GM23338 (cell line): ENCODE measurements at regions not wholly inside any gene's neighbourhood (a gene's known extent, or its start where the extent isn't known, plus 50 kb on each side); places are given as distances from the start of the nearest gene placed in this dataset.

Source experiments
- ATAC-seq: fragments of 200-7000 bp; cut with Tn5 transposase; 3 replicates; pipeline ENCODE4 v1.9.1; 2020
- DNase-seq: peaks from one replicate; pipeline ENCODE4 v3.0.0-alpha.2; 2015; ENCODE audit warnings: low spot score
- H2AFZ ChIP-seq: fragments of 200-600 bp; sonication (generic); 2 replicates; pipeline ENCODE4 v1.8.0; 2016; ENCODE audit warnings: antibody characterized with exemption, mild to moderate bottlenecking, moderate library complexity
- H3F3A ChIP-seq: fragments of 200-600 bp; sonication (generic); replicated peaks from 2 replicates; pipeline ENCODE4 v1.8.0; 2017; ENCODE audit warnings: antibody characterized with exemption, mixed run types, low read depth
- H3K27ac ChIP-seq: fragments of 200-600 bp; sonication (generic); 2 replicates; pipeline ENCODE4 v1.6.1; 2016; ENCODE audit warnings: low read depth
- H3K27me3 ChIP-seq: fragments of 200-600 bp; sonication (generic); 2 replicates; pipeline ENCODE4 v1.8.0; 2016; ENCODE audit warnings: mild to moderate bottlenecking, mixed run types, moderate library complexity; ENCODE audit not compliant: insufficient read depth
- H3K36me3 ChIP-seq: fragments of 200-600 bp; sonication (generic); 2 replicates; pipeline ENCODE4 v1.8.0; 2016; ENCODE audit warnings: mild to moderate bottlenecking; ENCODE audit not compliant: insufficient read depth
- H3K4me1 ChIP-seq: fragments of 200-600 bp; sonication (generic); 2 replicates; pipeline ENCODE4 v1.8.0; 2016; ENCODE audit warnings: mild to moderate bottlenecking, moderate library complexity; ENCODE audit not compliant: insufficient read depth
- H3K4me2 ChIP-seq: fragments of 200-600 bp; sonication (generic); 2 replicates; pipeline ENCODE4 v1.7.1; 2017; ENCODE audit warnings: mixed run types
- H3K4me3 ChIP-seq: fragments of 200-600 bp; sonication (generic); 2 replicates; pipeline ENCODE4 v1.6.1; 2016; ENCODE audit warnings: mixed run types
- H3K79me2 ChIP-seq: fragments of 200-600 bp; sonication (generic); replicated peaks from 2 replicates; pipeline ENCODE4 v1.8.0; 2017; ENCODE audit warnings: mild to moderate bottlenecking; ENCODE audit not compliant: insufficient read depth
- H3K9me2 ChIP-seq: fragments of 200-600 bp; sonication (generic); 2 replicates; pipeline ENCODE4 v1.8.0; 2017; ENCODE audit not compliant: insufficient read depth
- H4K20me1 ChIP-seq: fragments of 200-600 bp; sonication (generic); replicated peaks from 2 replicates; pipeline ENCODE4 v1.8.0; 2017; ENCODE audit warnings: mild to moderate bottlenecking; ENCODE audit not compliant: insufficient read depth
- H3K27ac Mint-ChIP-seq: 2 replicates; pipeline ENCODE4 v1.8.0; 2020; ENCODE audit warnings: inconsistent platforms, mild to moderate bottlenecking, moderate library complexity, mixed read lengths
- H3K27me3 Mint-ChIP-seq: 3 replicates; pipeline ENCODE4 v1.8.0; 2022; ENCODE audit warnings: low read depth, mild to moderate bottlenecking, moderate library complexity, mixed read lengths, inconsistent platforms; ENCODE audit not compliant: insufficient read depth, poor library complexity
- H3K36me3 Mint-ChIP-seq: 3 replicates; pipeline ENCODE4 v1.8.0; 2021; ENCODE audit warnings: low read depth, mild to moderate bottlenecking, inconsistent platforms, moderate library complexity, mixed read lengths
- H3K4me1 Mint-ChIP-seq: 3 replicates; pipeline ENCODE4 v1.8.0; 2020; ENCODE audit warnings: mild to moderate bottlenecking, inconsistent platforms, mixed read lengths
- H3K4me3 Mint-ChIP-seq: 3 replicates; pipeline ENCODE4 v1.8.0; 2021; ENCODE audit warnings: moderate library complexity, mild to moderate bottlenecking, inconsistent platforms, mixed read lengths
- H3K9me3 Mint-ChIP-seq: 3 replicates; pipeline ENCODE4 v1.8.0; 2020; ENCODE audit warnings: moderate library complexity, mild to moderate bottlenecking, inconsistent platforms, mixed read lengths
- CREB1 ChIP-seq: fragments of 250-450 bp; sonication (Bioruptor Pico); IDR thresholded peaks from 2 replicates; pipeline ENCODE4 v1.5.0; 2020; ENCODE audit warnings: low read depth, mild to moderate bottlenecking, moderate library complexity
- ETS1 ChIP-seq: IDR thresholded peaks from 2 replicates; pipeline ENCODE4 v1.6.1; 2016; ENCODE audit warnings: antibody characterized with exemption
- EZH2 ChIP-seq: fragments of 200-600 bp; sonication (generic); IDR thresholded peaks from one replicate; pipeline ENCODE4 v1.8.0; 2017; ENCODE audit warnings: antibody characterized with exemption, mild to moderate bottlenecking, low read depth; ENCODE audit not compliant: unreplicated experiment
- EZH2phosphoT487 ChIP-seq: fragments of 200-600 bp; sonication (generic); IDR thresholded peaks from one replicate; pipeline ENCODE4 v1.8.1; 2018; ENCODE audit warnings: antibody characterized with exemption; ENCODE audit not compliant: unreplicated experiment
- JUNB ChIP-seq: IDR thresholded peaks from one replicate; pipeline ENCODE4 v1.6.1; 2016; ENCODE audit warnings: antibody characterized with exemption; ENCODE audit not compliant: unreplicated experiment
- NANOG ChIP-seq: IDR thresholded peaks from 2 replicates; pipeline ENCODE4 v1.6.1; 2016; ENCODE audit warnings: antibody characterized with exemption, borderline replicate concordance
- POLR2AphosphoS5 ChIP-seq: IDR thresholded peaks from 2 replicates; pipeline ENCODE4 v1.6.1; 2016; ENCODE audit warnings: antibody characterized with exemption, low read depth
- REST ChIP-seq: IDR thresholded peaks from one replicate; pipeline ENCODE4 v1.6.1; 2018; ENCODE audit warnings: antibody characterized with exemption; ENCODE audit not compliant: unreplicated experiment
- STAT1 ChIP-seq: IDR thresholded peaks from one replicate; pipeline ENCODE4 v1.6.1; 2016; ENCODE audit warnings: antibody characterized with exemption; ENCODE audit not compliant: unreplicated experiment
- ZNF114 ChIP-seq: fragments of 250-450 bp; sonication (Bioruptor Pico); IDR thresholded peaks from 2 replicates; pipeline ENCODE4 v1.5.0; 2020; ENCODE audit warnings: mild to moderate bottlenecking, moderate library complexity
- ZNF331 ChIP-seq: fragments of 250-450 bp; sonication (Bioruptor Pico); IDR thresholded peaks from 2 replicates; pipeline ENCODE4 v1.5.0; 2020; ENCODE audit warnings: low read depth, mild to moderate bottlenecking, moderate library complexity
- TF ChIP-seq, protein P1 (sequence below): fragments of 250-450 bp; sonication (Bioruptor Pico); IDR thresholded peaks from 2 replicates; pipeline ENCODE4 v1.5.0; 2020; ENCODE audit warnings: mild to moderate bottlenecking, moderate library complexity
- TF ChIP-seq, protein P2 (sequence below), 2 experiments: fragments of 200-600 bp in 1 of 2; sonication (generic) in 1 of 2; conservative IDR thresholded peaks; 2 replicates each; pipeline versions ENCODE4 v1.5.1 to v1.6.1; 2016 to 2017; ENCODE audit warnings: antibody characterized with exemption in 2 of 2, low read depth in 2 of 2, mild to moderate bottlenecking in 2 of 2, moderate library complexity in 1 of 2

DNA sequence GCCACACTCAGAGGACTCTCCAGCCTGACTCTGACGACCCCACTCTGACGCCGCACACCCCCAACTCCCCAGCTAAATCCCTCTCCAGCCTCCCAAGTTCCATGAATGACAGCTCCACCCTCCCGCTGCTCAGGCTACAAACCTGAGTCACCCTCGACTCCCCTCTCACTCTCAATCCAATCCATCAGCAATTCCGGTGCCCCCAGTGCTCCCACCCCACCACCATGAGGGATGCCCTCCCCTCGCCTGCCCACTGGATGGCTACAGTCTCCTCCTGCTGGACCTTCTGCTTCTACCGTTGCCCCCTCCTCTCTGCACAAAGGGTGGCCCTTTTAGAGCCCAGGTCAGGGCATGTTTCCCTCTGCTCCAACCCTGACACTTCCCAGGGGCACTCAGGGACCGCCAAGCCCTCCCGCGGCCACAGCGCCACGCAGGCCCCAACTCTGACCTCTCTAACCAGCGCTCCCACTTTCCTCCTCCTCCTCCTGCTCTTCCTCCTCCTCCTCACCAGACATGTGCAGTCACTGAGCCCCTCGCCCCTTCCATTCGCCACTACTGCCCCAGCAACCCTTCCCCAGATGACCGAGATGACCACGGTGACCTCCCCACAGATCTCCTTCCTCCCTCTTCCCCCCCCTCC lies 69.5 kb upstream of the NUP50 start:
- no peak for ATAC-seq

More for the DNA sequence above, 69.5 kb upstream of the NUP50 start:
- Histone ChIP-seq H3K36me3 (no peaks in the 10 kb centered on the region), H3K4me1 (peaks cover 5% of the 10 kb centered on the region; the same call in 1 of the 2 replicates), H3K27ac (no peak overlapping the region), H3K27me3 (no peaks in the 10 kb centered on the region), H3F3A (0 out of 2 replicates have a peak, but pooled peaks cover 7% of the 10 kb centered on the region), H3K9me2 (no peaks in the 10 kb centered on the region), H3K4me2 (no peak overlapping the region), H3K79me2 (no peaks in the 10 kb centered on the region), H2AFZ (no peak overlapping the region), H4K20me1 (no peaks in the 10 kb centered on the region), H3K4me3 (no peak overlapping the region)
- peaks cover 10% of the 10 kb centered on the region for H3K4me1 Mint-ChIP-seq
- no peak overlapping the region for H3K4me3 Mint-ChIP-seq
- DNase-seq: no peak
- no peaks in the 10 kb centered on the region for H3K9me3 Mint-ChIP-seq
- TF ChIP-seq, protein P1, sequence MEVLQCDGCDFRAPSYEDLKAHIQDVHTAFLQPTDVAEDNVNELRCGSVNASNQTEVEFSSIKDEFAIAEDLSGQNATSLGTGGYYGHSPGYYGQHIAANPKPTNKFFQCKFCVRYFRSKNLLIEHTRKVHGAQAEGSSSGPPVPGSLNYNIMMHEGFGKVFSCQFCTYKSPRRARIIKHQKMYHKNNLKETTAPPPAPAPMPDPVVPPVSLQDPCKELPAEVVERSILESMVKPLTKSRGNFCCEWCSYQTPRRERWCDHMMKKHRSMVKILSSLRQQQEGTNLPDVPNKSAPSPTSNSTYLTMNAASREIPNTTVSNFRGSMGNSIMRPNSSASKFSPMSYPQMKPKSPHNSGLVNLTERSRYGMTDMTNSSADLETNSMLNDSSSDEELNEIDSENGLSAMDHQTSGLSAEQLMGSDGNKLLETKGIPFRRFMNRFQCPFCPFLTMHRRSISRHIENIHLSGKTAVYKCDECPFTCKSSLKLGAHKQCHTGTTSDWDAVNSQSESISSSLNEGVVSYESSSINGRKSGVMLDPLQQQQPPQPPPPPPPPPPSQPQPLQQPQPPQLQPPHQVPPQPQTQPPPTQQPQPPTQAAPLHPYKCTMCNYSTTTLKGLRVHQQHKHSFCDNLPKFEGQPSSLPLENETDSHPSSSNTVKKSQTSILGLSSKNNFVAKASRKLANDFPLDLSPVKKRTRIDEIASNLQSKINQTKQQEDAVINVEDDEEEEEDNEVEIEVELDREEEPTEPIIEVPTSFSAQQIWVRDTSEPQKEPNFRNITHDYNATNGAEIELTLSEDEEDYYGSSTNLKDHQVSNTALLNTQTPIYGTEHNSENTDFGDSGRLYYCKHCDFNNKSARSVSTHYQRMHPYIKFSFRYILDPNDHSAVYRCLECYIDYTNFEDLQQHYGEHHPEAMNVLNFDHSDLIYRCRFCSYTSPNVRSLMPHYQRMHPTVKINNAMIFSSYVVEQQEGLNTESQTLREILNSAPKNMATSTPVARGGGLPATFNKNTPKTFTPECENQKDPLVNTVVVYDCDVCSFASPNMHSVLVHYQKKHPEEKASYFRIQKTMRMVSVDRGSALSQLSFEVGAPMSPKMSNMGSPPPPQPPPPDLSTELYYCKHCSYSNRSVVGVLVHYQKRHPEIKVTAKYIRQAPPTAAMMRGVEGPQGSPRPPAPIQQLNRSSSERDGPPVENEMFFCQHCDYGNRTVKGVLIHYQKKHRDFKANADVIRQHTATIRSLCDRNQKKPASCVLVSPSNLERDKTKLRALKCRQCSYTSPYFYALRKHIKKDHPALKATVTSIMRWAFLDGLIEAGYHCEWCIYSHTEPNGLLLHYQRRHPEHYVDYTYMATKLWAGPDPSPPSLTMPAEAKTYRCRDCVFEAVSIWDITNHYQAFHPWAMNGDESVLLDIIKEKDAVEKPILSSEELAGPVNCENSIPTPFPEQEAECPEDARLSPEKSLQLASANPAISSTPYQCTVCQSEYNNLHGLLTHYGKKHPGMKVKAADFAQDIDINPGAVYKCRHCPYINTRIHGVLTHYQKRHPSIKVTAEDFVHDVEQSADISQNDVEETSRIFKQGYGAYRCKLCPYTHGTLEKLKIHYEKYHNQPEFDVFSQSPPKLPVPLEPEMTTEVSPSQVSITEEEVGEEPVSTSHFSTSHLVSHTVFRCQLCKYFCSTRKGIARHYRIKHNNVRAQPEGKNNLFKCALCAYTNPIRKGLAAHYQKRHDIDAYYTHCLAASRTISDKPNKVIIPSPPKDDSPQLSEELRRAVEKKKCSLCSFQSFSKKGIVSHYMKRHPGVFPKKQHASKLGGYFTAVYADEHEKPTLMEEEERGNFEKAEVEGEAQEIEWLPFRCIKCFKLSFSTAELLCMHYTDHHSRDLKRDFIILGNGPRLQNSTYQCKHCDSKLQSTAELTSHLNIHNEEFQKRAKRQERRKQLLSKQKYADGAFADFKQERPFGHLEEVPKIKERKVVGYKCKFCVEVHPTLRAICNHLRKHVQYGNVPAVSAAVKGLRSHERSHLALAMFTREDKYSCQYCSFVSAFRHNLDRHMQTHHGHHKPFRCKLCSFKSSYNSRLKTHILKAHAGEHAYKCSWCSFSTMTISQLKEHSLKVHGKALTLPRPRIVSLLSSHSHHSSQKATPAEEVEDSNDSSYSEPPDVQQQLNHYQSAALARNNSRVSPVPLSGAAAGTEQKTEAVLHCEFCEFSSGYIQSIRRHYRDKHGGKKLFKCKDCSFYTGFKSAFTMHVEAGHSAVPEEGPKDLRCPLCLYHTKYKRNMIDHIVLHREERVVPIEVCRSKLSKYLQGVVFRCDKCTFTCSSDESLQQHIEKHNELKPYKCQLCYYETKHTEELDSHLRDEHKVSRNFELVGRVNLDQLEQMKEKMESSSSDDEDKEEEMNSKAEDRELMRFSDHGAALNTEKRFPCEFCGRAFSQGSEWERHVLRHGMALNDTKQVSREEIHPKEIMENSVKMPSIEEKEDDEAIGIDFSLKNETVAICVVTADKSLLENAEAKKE (CRISPR knock-in tag): no peak
- TF ChIP-seq REST: no peak
- TF ChIP-seq ETS1: no peak
- TF ChIP-seq EZH2: no peak
- TF ChIP-seq EZH2phosphoT487: no peak
- no peak for TF ChIP-seq ZNF114 (CRISPR knock-in tag)
- no peak for TF ChIP-seq NANOG
- TF ChIP-seq, protein P2, sequence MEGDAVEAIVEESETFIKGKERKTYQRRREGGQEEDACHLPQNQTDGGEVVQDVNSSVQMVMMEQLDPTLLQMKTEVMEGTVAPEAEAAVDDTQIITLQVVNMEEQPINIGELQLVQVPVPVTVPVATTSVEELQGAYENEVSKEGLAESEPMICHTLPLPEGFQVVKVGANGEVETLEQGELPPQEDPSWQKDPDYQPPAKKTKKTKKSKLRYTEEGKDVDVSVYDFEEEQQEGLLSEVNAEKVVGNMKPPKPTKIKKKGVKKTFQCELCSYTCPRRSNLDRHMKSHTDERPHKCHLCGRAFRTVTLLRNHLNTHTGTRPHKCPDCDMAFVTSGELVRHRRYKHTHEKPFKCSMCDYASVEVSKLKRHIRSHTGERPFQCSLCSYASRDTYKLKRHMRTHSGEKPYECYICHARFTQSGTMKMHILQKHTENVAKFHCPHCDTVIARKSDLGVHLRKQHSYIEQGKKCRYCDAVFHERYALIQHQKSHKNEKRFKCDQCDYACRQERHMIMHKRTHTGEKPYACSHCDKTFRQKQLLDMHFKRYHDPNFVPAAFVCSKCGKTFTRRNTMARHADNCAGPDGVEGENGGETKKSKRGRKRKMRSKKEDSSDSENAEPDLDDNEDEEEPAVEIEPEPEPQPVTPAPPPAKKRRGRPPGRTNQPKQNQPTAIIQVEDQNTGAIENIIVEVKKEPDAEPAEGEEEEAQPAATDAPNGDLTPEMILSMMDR (conservative IDR thresholded peaks at IDR 0.05; ENCODE audit: low read depth in 2 of 2): no peak
- no peak for TF ChIP-seq ZNF331 (CRISPR knock-in tag)
- no peak for TF ChIP-seq STAT1
- no peak for TF ChIP-seq JUNB
- TF ChIP-seq CREB1 (CRISPR knock-in tag): no peak
- TF ChIP-seq POLR2AphosphoS5: no peak
- no peak overlapping the region for H3K27ac Mint-ChIP-seq
- no peaks in the 10 kb centered on the region; the same call in 2 of the 3 replicates for H3K36me3 Mint-ChIP-seq
- peaks cover 5% of the 10 kb centered on the region for H3K27me3 Mint-ChIP-seq
